NT2/D1 (cell line): ENCODE measurements at regions not wholly inside any gene's neighbourhood (a gene's known extent, or its start where the extent isn't known, plus 50 kb on each side); places are given as distances from the start of the nearest gene placed in this dataset.

Experiments used
- DNase-seq: peaks from one replicate; pipeline ENCODE4 v3.0.0-alpha.2; 2011; ENCODE audit warnings: low read depth, low spot score
- H3K27me3 ChIP-seq: 2 replicates; pipeline ENCODE4 v1.6.0; 2011; ENCODE audit warnings: mild to moderate bottlenecking; ENCODE audit not compliant: insufficient read length, insufficient read depth
- H3K36me3 ChIP-seq: 2 replicates; pipeline ENCODE4 v1.6.1; 2011; ENCODE audit warnings: mild to moderate bottlenecking, low read length, mixed read lengths; ENCODE audit not compliant: insufficient read depth, insufficient read length
- H3K4me1 ChIP-seq: 2 replicates; pipeline ENCODE4 v1.5.1; 2011; ENCODE audit not compliant: insufficient read depth, insufficient read length
- H3K4me3 ChIP-seq: 2 replicates; pipeline ENCODE4 v1.5.1; 2011; ENCODE audit warnings: low read depth; ENCODE audit not compliant: insufficient read length
- H3K9ac ChIP-seq: 2 replicates; pipeline ENCODE4 v1.6.0; 2011; ENCODE audit warnings: low read depth; ENCODE audit not compliant: insufficient read length
- H3K9me3 ChIP-seq: 2 replicates; pipeline ENCODE4 v1.5.1; 2011; ENCODE audit warnings: mild to moderate bottlenecking, low read length; ENCODE audit not compliant: insufficient read depth
- SUZ12 ChIP-seq: IDR thresholded peaks from 2 replicates; pipeline ENCODE4 v1.6.1; 2011; ENCODE audit not compliant: insufficient read length, insufficient read depth; ENCODE audit errors: extremely low read depth
- YY1 ChIP-seq: IDR thresholded peaks from 2 replicates; pipeline ENCODE4 v1.6.1; 2011; ENCODE audit not compliant: insufficient read length, insufficient read depth
- ZNF274 ChIP-seq: IDR thresholded peaks from 2 replicates; pipeline ENCODE4 v1.6.1; 2011; ENCODE audit warnings: mild to moderate bottlenecking, low read depth, low read length

DNA sequence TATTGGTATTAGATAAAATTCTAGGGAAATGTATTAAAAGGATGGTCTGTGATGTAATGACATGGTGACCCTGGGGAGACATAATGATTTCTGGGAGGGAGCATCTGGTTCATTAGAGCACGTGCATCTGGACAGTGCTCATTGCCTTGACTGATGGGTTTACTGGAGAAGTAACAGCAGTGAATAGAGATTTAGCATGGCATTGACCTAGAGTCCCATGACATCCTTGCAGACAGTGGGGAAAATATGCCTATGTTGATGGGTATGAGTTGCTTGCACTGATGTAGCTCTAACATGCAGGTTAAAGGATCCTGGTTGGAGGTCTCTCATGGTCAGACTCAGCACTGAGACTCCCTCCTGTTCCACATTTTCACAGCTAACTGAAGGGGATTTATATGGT lies 164.1 kb upstream of the OLIG3 start:
- Histone ChIP-seq H3K27me3 (no peaks in the 10 kb centered on the region), H3K9me3 (peaks cover 28% of the 10 kb centered on the region), H3K4me1 (no peaks in the 10 kb centered on the region), H3K4me3 (no peak overlapping the region), H3K36me3 (no peaks in the 10 kb centered on the region), H3K9ac (no peak overlapping the region)
- DNase-seq: no peak
- TF ChIP-seq ZNF274: no peak

GRCh38 chr6:137659871-137660270 lies 165.7 kb upstream of the OLIG3 start:
- Histone ChIP-seq H3K9ac (no peak overlapping the region), H3K9me3 (peaks cover 12% of the 10 kb centered on the region), H3K4me3 (no peak overlapping the region), H3K4me1 (no peaks in the 10 kb centered on the region), H3K36me3 (no peaks in the 10 kb centered on the region), H3K27me3 (no peaks in the 10 kb centered on the region)
- TF ChIP-seq YY1 (no peak), ZNF274 (no peak), SUZ12 (no peak)
- DNase-seq: no peak

- Histone ChIP-seq H3K4me1 (no peaks in the 10 kb centered on the region), H3K27me3 (no peaks in the 10 kb centered on the region), H3K36me3 (no peaks in the 10 kb centered on the region), H3K9me3 (peaks cover 7% of the 10 kb centered on the region), H3K4me3 (no peak overlapping the region), H3K9ac (no peak overlapping the region)
- TF ChIP-seq ZNF274 (no peak), YY1 (no peak), SUZ12 (no peak)
- DNase-seq: no peak
Observed at GRCh38 chr6:137660296-137660731, 166.1 kb upstream of the OLIG3 start.

DNA sequence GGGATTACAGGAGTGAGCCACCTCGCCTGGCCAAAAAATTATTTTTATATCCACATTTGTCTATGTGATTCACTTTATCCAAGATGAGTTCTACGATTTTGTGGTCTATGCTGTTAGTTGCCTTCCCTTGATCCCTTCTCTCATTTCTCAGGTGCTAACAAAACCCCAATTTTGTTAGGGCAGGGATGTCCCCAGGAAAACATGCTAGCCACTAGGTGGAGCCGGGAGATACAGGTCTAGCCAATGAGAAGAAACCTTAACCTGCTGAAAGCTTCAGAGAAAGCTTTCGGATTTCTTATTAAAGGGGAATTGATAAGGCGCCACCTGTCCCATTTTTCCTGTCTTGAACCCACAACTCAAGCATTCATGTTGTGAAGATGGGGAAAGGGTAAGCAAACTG lies 167.4 kb upstream of the OLIG3 start:
- Histone ChIP-seq H3K9me3 (no peaks in the 10 kb centered on the region), H3K9ac (no peak overlapping the region), H3K27me3 (no peaks in the 10 kb centered on the region), H3K36me3 (no peaks in the 10 kb centered on the region), H3K4me1 (no peaks in the 10 kb centered on the region), H3K4me3 (no peak overlapping the region)
- TF ChIP-seq SUZ12 (no peak), ZNF274 (no peak), YY1 (no peak)
- DNase-seq: no peak

GRCh38 chr6:137664183-137664582 lies 170.0 kb upstream of the OLIG3 start:
- Histone ChIP-seq H3K36me3 (no peaks in the 10 kb centered on the region), H3K4me1 (no peaks in the 10 kb centered on the region), H3K9ac (no peak overlapping the region), H3K9me3 (no peaks in the 10 kb centered on the region), H3K4me3 (no peak overlapping the region), H3K27me3 (no peaks in the 10 kb centered on the region)
- TF ChIP-seq SUZ12: no peak
- no peak for TF ChIP-seq ZNF274
- TF ChIP-seq YY1: no peak
- no peak for DNase-seq

DNA sequence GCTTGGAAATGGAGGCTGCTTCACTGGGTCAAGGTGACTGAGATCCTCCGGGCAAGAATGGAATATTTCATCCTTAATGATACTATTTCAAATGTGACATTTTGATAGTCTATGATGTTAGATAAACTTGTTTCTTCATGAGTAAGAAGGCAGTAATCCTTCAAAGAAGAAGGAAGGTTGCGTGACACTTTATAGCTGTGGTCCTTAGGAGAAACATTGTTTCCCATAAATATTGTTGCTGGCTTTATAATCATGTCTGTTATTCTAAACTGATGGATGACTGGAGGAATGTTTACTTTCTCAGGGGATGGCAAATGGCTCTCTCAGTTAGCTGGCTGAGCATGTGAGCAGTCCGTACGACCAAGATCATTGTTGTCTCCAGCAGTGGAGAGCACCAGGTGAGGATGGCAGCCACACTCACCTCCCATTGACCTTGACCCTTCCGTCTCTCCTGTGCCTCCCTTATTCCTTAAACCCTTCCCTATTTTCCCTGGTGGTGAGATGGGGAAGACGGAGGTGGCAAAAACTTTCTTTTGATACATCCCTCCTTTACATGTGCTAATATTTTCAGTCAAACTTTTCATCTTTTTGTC lies 171.2 kb upstream of the OLIG3 start:
- no peak overlapping the region for H3K4me3 ChIP-seq

DNA sequence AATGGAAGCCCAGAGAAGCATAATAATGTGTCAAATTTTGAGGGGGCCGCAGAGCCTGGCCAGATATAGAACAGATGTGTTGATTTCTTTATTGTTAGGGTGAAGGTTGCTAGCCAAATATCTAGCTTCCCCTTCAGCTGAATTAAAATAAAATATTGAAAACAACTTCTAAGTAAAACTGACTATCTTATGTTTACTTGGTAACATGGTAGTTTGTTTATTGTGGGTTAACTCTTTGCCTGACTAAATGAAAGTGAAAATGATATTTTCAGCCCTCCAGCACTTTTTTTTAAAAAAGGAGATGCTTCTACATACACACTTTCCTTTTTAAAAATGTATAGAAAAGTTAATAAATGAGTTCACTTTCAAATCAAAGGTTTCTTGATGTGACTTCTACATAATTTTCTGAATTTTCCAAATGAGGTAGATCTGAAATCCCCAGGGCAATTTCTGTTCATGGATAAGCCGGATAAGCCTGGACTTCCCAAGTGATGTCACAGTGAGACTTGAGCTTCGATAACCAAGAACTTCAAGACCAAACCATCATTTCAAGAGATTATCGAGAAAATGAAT lies 172.1 kb upstream of the OLIG3 start:
- TF ChIP-seq SUZ12 (no peak), ZNF274 (no peak), YY1 (no peak)
- Histone ChIP-seq H3K36me3 (no peaks in the 10 kb centered on the region), H3K27me3 (no peaks in the 10 kb centered on the region), H3K4me3 (no peak overlapping the region), H3K9ac (no peak overlapping the region), H3K4me1 (no peaks in the 10 kb centered on the region), H3K9me3 (no peaks in the 10 kb centered on the region)
- DNase-seq: no peak

More for the DNA sequence above, 171.2 kb upstream of the OLIG3 start:
- no peaks in the 10 kb centered on the region for H3K36me3 ChIP-seq
- H3K27me3 ChIP-seq: no peaks in the 10 kb centered on the region
- TF ChIP-seq ZNF274: no peak
- TF ChIP-seq SUZ12: no peak
- no peak for TF ChIP-seq YY1
- H3K9ac ChIP-seq: no peak overlapping the region
- H3K4me1 ChIP-seq: no peaks in the 10 kb centered on the region
- H3K9me3 ChIP-seq: no peaks in the 10 kb centered on the region
- DNase-seq: no peak

- no peak for DNase-seq
- Histone ChIP-seq H3K9ac (no peak overlapping the region), H3K36me3 (no peaks in the 10 kb centered on the region), H3K9me3 (no peaks in the 10 kb centered on the region), H3K27me3 (no peaks in the 10 kb centered on the region), H3K4me3 (no peak overlapping the region), H3K4me1 (no peaks in the 10 kb centered on the region)
- no peak for TF ChIP-seq SUZ12
- no peak for TF ChIP-seq YY1
- TF ChIP-seq ZNF274: no peak
Observed at GRCh38 chr6:137673603-137674002, 179.4 kb upstream of the OLIG3 start.
